HEK293T (cell line): ENCODE measurements at regions not wholly inside any gene's neighbourhood (a gene's known extent, or its start where the extent isn't known, plus 50 kb on each side); places are given as distances from the start of the nearest gene placed in this dataset.

ENCODE experiments used
- ARNT ChIP-seq: fragments of 450-650 bp; IDR thresholded peaks from 2 replicates; pipeline ENCODE4 v1.6.1; 2017; ENCODE audit warnings: mild to moderate bottlenecking
- FOXK2 ChIP-seq: fragments of 450-650 bp; IDR thresholded peaks from 2 replicates; pipeline ENCODE4 v1.6.1; 2016; ENCODE audit warnings: mild to moderate bottlenecking
- FOXM1 ChIP-seq: fragments of 450-650 bp; IDR thresholded peaks from 2 replicates; pipeline ENCODE4 v1.6.1; 2017; ENCODE audit warnings: mild to moderate bottlenecking, borderline replicate concordance
- SP1 ChIP-seq: fragments of 450-650 bp; IDR thresholded peaks from 2 replicates; pipeline ENCODE4 v1.6.1; 2017
- SUZ12 ChIP-seq: fragments of 450-650 bp; IDR thresholded peaks from 2 replicates; pipeline ENCODE4 v1.6.1; 2016; ENCODE audit warnings: mild to moderate bottlenecking
- TARDBP ChIP-seq: fragments of 450-650 bp; IDR thresholded peaks from 2 replicates; pipeline ENCODE4 v1.6.1; 2016
- TF ChIP-seq, protein P1 (sequence below): fragments of 450-650 bp; IDR thresholded peaks from 2 replicates; pipeline ENCODE4 v1.6.1; 2016

DNA sequence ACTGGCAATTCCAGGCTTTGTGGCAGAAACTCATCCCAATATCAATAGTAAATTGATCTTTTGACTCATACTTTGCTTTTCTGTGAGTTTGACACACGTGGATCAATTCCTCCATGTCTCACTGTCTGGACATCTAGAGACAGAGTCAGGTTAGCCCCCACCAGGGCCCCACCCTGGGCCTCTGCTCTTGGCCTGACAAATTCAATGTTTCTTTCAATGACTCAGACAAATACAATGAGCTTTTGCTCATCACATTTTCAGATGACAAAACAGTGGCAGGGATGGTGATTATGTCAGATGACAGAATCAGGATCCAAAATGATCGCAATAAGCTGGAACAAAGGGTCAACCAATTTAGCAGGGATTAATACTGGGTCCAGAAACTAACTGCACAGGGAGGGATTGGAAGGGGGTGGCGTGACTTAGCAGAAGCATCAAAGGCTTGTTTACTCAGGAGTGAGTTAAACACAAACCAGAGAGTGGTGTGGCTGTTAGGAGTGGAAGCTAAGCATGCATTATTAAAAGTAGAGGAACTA, 90.5 kb upstream of the ASIC2 start:
- TF ChIP-seq SUZ12 (no peak), FOXK2 (no peak), TARDBP (no peak), SP1 (no peak), FOXM1 (no peak), ARNT (no peak)
- TF ChIP-seq, protein P1, sequence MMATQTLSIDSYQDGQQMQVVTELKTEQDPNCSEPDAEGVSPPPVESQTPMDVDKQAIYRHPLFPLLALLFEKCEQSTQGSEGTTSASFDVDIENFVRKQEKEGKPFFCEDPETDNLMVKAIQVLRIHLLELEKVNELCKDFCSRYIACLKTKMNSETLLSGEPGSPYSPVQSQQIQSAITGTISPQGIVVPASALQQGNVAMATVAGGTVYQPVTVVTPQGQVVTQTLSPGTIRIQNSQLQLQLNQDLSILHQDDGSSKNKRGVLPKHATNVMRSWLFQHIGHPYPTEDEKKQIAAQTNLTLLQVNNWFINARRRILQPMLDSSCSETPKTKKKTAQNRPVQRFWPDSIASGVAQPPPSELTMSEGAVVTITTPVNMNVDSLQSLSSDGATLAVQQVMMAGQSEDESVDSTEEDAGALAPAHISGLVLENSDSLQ: no peak
